ENCODE measurements at regions not wholly inside any gene's neighbourhood (a gene's known extent, or its start where the extent isn't known, plus 50 kb on each side); places are given as distances from the start of the nearest gene placed in this dataset.

- H3K9ac ChIP-seq (ENCODE audit: extremely low read depth, insufficient read length, low read length): no peak overlapping the region
- H3K79me1 ChIP-seq (ENCODE audit: insufficient read depth, low read depth, low read length, poor library complexity, severe bottlenecking): no peaks in the 10 kb centered on the region
- no peak overlapping the region for H4K91ac ChIP-seq (ENCODE audit: insufficient read length, low read depth, low read length)
- Mint-ChIP-seq H3K4me1 (peaks cover 13 to 18% of the 10 kb centered on the region in 2 experiments), H3K4me3 (0 out of 5 replicates have a peak overlapping the region, but pooled peaks of 1 of the 2 experiments have one; percentile 35), H3K36me3 (ENCODE audit: insufficient read depth in 1 of 3, low read depth in 3 of 3) (no peaks in the 10 kb centered on the region), H3K9me3 (peaks cover 0 to 3% of the 10 kb centered on the region in 2 experiments; a peak in 2 of 5 replicates), H3K27ac (no peak overlapping the region), H3K27me3 (ENCODE audit: low read depth) (peaks cover 98% of the 10 kb centered on the region)
- no peak overlapping the region for H3K27ac ChIP-seq (ENCODE audit: insufficient read length, low read depth, low read length)
- no peak overlapping the region for H3T11ph ChIP-seq (ENCODE audit: low read length)
- no peaks in the 10 kb centered on the region for H3K9me3 ChIP-seq (ENCODE audit: control insufficient read depth, low read depth, low read length)
- H3K18ac ChIP-seq (ENCODE audit: insufficient read length, low read depth, low read length): no peak overlapping the region
- no peak overlapping the region for H2BK12ac ChIP-seq (ENCODE audit: insufficient read length, low read depth, low read length)
- peaks cover 63% of the 10 kb centered on the region; the same call in 1 of the 2 replicates for H3K27me3 ChIP-seq (ENCODE audit: insufficient read depth, low read length)
- no peak for TF ChIP-seq CTCF (conservative IDR thresholded peaks at IDR 0.05)
- no peak overlapping the region for H4K8ac ChIP-seq (replicated peaks; ENCODE audit: insufficient read length, low read depth, low read length)
- no peak overlapping the region for H3K56ac ChIP-seq (ENCODE audit: insufficient read length, low read depth, low read length)
- H3K23me2 ChIP-seq (ENCODE audit: insufficient read length, low read depth, low read length, poor library complexity, severe bottlenecking): peaks cover 6% of the 10 kb centered on the region
- no peak overlapping the region for H3K4me2 ChIP-seq (ENCODE audit: insufficient read depth, insufficient read length, low read length)
- no peaks in the 10 kb centered on the region for H4K20me1 ChIP-seq (ENCODE audit: control insufficient read depth, insufficient read depth, insufficient read length)
- H3K4ac ChIP-seq (ENCODE audit: low read depth, low read length): no peak overlapping the region
- H2AK5ac ChIP-seq (ENCODE audit: insufficient read length, low read length): no peak overlapping the region
- no peaks in the 10 kb centered on the region for H3K4me1 ChIP-seq (ENCODE audit: insufficient read depth, low read length)
- DNase-seq: no peak
- H2BK5ac ChIP-seq (ENCODE audit: insufficient read length, low read length): no peak overlapping the region
- H2BK20ac ChIP-seq (ENCODE audit: low read depth, low read length, poor library complexity, severe bottlenecking): no peak overlapping the region
- H2BK120ac ChIP-seq (ENCODE audit: low read depth, low read length, poor library complexity, severe bottlenecking): no peak overlapping the region
- H2BK15ac ChIP-seq (ENCODE audit: low read depth, low read length): no peak overlapping the region
- WGBS (ENCODE audit: extremely low coverage, insufficient read length, low lambda C conversion rate): no CpG with 5 or more reads among the region's 6 CpGs
- no peak overlapping the region for H4K5ac ChIP-seq (ENCODE audit: insufficient read length, low read depth, low read length)
- H3K79me2 ChIP-seq (ENCODE audit: insufficient read depth, low read length): no peaks in the 10 kb centered on the region
- no peak overlapping the region for H2AFZ ChIP-seq (ENCODE audit: low read length)
- H3K14ac ChIP-seq (ENCODE audit: insufficient read depth, low read length): no peak overlapping the region
- no peak overlapping the region for H3K23ac ChIP-seq (ENCODE audit: insufficient read length, low read depth, low read length)
Observed at GRCh38 chrX:139192386-139192961, 338.1 kb upstream of the F9 start.
